Adrenal gland (tissue), 9 donors: ENCODE measurements at regions not wholly inside any gene's neighbourhood (a gene's known extent, or its start where the extent isn't known, plus 50 kb on each side); places are given as distances from the start of the nearest gene placed in this dataset.

ENCODE experiments used
- DNase-seq, 7 donors: peaks; one replicate each; pipeline ENCODE4 v3.0.0-alpha.2; 2019 to 2020
- H3K27ac ChIP-seq, 5 donors: fragments of 200-600 bp; sonication (generic) in 4 of 5; 1 replicate in 3 of 5; 2 replicates in 2 of 5; pipeline versions ENCODE4 v1.5.1 to v1.8.0; 2016 to 2020; ENCODE audit warnings: mild to moderate bottlenecking in 1 of 5
- H3K27me3 ChIP-seq: fragments of 200-600 bp; 2 replicates; pipeline ENCODE4 v1.8.0; 2021
- H3K36me3 ChIP-seq, 2 donors: fragments of 200-600 bp; replicated peaks in 1 of 2; 1 replicate in 1 of 2; 2 replicates in 1 of 2; pipeline versions ENCODE4 v1.5.1 to v1.8.0; 2018 to 2022
- H3K4me1 ChIP-seq, 2 donors: fragments of 200-600 bp; replicated peaks in 1 of 2; 1 replicate in 1 of 2; 2 replicates in 1 of 2; pipeline versions ENCODE4 v1.5.1 to v1.8.0; 2018 to 2021
- H3K4me3 ChIP-seq, 4 donors: fragments of 200-600 bp; sonication (generic) in 3 of 4; one replicate each; pipeline ENCODE4 v1.5.1; 2016 to 2018
- H3K9me3 ChIP-seq, 3 donors: fragments of 200-600 bp; sonication (generic) in 1 of 3; replicated peaks in 1 of 3; 1 replicate in 2 of 3; 2 replicates in 1 of 3; pipeline versions ENCODE4 v1.5.1 to v1.8.0; 2016 to 2021
- POLR2A ChIP-seq, 2 donors: fragments of 450-650 bp; IDR thresholded peaks; one replicate each; pipeline ENCODE4 v1.6.1; 2017; ENCODE audit warnings: antibody characterized with exemption in 2 of 2, mild to moderate bottlenecking in 2 of 2, moderate library complexity in 1 of 2
- WGBS, 4 donors: extraction: QIAGEN DNeasy Blood & Tissue Kit in 2 of 4; methylation state at CpG; one replicate each; pipeline versions ENCODE4 v1.1.5 to v1.1.7; 2013 to 2017; 5-methylcytosine and 5-hydroxymethylcytosine counted together
- intact Hi-C, 2 donors: fragments of 100-400 bp; cut with DNase I; formaldehyde crosslinking; loops; one replicate each; pipeline versions ENCODE4 v1.14.1 to v1.15.0; 2022 to 2023
- TF ChIP-seq, protein P1 (sequence below), 6 experiments: fragments of 450-650 bp in 4 of 6; fragments of 200-600 bp in 2 of 6; sonication (generic) in 1 of 6; IDR thresholded peaks; 1 replicate in 5 of 6; 2 replicates in 1 of 6; pipeline versions ENCODE4 v1.5.1 to v1.8.0; 2016 to 2021; ENCODE audit warnings: antibody characterized with exemption in 6 of 6, mild to moderate bottlenecking in 2 of 6, moderate library complexity in 1 of 6
- donor health status: healthy with polysubstance abuse.
- donor health status: Bipolar disorder and iron deficiency.
- donor health status: DM: yes; HTN: yes; CAD: no.
- donor health status: DM: no; HTN: no; CAD: no.
- donor health status: DM: no; HTN: no; CAD: no.

GRCh38 chr20:60332523-60332922 lies 374.3 kb downstream of the CDH26 start:
- intact Hi-C loops = no loop called here
- no peak for TF ChIP-seq POLR2A (IDR thresholded peaks at IDR 0.05)
- TF ChIP-seq, protein P1, sequence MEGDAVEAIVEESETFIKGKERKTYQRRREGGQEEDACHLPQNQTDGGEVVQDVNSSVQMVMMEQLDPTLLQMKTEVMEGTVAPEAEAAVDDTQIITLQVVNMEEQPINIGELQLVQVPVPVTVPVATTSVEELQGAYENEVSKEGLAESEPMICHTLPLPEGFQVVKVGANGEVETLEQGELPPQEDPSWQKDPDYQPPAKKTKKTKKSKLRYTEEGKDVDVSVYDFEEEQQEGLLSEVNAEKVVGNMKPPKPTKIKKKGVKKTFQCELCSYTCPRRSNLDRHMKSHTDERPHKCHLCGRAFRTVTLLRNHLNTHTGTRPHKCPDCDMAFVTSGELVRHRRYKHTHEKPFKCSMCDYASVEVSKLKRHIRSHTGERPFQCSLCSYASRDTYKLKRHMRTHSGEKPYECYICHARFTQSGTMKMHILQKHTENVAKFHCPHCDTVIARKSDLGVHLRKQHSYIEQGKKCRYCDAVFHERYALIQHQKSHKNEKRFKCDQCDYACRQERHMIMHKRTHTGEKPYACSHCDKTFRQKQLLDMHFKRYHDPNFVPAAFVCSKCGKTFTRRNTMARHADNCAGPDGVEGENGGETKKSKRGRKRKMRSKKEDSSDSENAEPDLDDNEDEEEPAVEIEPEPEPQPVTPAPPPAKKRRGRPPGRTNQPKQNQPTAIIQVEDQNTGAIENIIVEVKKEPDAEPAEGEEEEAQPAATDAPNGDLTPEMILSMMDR (IDR thresholded peaks at IDR 0.05) = no peak
- H3K27ac ChIP-seq = no peak overlapping the region
- H3K9me3 ChIP-seq = no peaks in the 10 kb centered on the region
- no peaks in the 10 kb centered on the region for H3K4me1 ChIP-seq
- no peak overlapping the region for H3K4me3 ChIP-seq
- H3K27me3 ChIP-seq = no peaks in the 10 kb centered on the region
- no peaks in the 10 kb centered on the region for H3K36me3 ChIP-seq
- 79 to 92% (median 90%) methylated on average over 3 of the region's 3 CpGs for WGBS, 4 donors
- no peak for DNase-seq

GRCh38 chr20:60334911-60335310 lies 376.7 kb downstream of the CDH26 start:
- no peak for DNase-seq

DNA sequence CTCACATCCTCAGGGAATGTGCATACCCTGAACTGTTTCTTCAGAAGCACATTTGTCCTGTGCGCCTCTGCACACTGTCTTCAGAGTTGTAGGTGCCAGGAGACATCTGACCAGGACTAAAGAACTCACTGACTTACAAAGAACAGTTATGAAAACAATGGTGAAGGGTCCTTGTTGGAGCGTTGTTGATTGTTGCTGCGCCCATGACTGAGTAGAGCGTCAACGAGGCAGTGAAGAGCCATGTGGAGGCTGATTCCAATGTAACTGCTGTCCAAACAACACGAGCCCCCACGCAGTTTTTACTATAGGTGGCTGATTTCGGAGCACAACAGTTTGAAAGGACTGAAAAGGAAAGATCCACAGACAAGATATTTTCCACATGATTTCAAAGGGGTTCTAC lies 380.3 kb downstream of the CDH26 start:
- Histone ChIP-seq H3K4me3 (no peak overlapping the region), H3K36me3 (no peaks in the 10 kb centered on the region), H3K9me3 (no peaks in the 10 kb centered on the region), H3K27me3 (no peaks in the 10 kb centered on the region), H3K4me1 (no peaks in the 10 kb centered on the region), H3K27ac (no peak overlapping the region)
- no peak for TF ChIP-seq POLR2A (IDR thresholded peaks at IDR 0.05)
- TF ChIP-seq, protein P1 (IDR thresholded peaks at IDR 0.05) = no peak
- 73 to 88% (median 80%) methylated on average over 8 of the region's 8 CpGs for WGBS, 4 donors
- DNase-seq = no peak
- intact Hi-C loops = no loop called here

More at GRCh38 chr20:60334911-60335310, 376.7 kb downstream of the CDH26 start:
- Histone ChIP-seq H3K27ac (no peak overlapping the region), H3K36me3 (no peaks in the 10 kb centered on the region), H3K4me1 (no peaks in the 10 kb centered on the region), H3K27me3 (no peaks in the 10 kb centered on the region), H3K9me3 (no peaks in the 10 kb centered on the region), H3K4me3 (no peak overlapping the region)
- WGBS, 4 donors = 77 to 92% (median 88%) methylated on average over 3 of the region's 3 CpGs
- intact Hi-C loops = no loop called here
- TF ChIP-seq, protein P1 (IDR thresholded peaks at IDR 0.05) = no peak
- no peak for TF ChIP-seq POLR2A (IDR thresholded peaks at IDR 0.05)

GRCh38 chr20:60339738-60340137 lies 381.5 kb downstream of the CDH26 start:
- DNase-seq = no peak
- H3K4me1 ChIP-seq = no peaks in the 10 kb centered on the region
- no peaks in the 10 kb centered on the region for H3K9me3 ChIP-seq
- intact Hi-C loops = no loop called here
- 71 to 82% (median 77%) methylated on average over 6 of the region's 6 CpGs for WGBS, 4 donors
- TF ChIP-seq, protein P1 (IDR thresholded peaks at IDR 0.05) = no peak
- TF ChIP-seq POLR2A (IDR thresholded peaks at IDR 0.05) = no peak
- no peaks in the 10 kb centered on the region for H3K36me3 ChIP-seq
- H3K27ac ChIP-seq = no peak overlapping the region
- H3K27me3 ChIP-seq = no peaks in the 10 kb centered on the region
- no peak overlapping the region for H3K4me3 ChIP-seq
